ENCODE measurements at regions not wholly inside any gene's neighbourhood (a gene's known extent, or its start where the extent isn't known, plus 50 kb on each side); places are given as distances from the start of the nearest gene placed in this dataset.
"Not testable (repeated sequence)": the region's sequence is repeated elsewhere in the genome, so short reads cannot be mapped to it uniquely, and the experiment has no call there.

GRCh38 chr9:85208666-85209065 lies 533.1 kb downstream of the AGTPBP1 start:
- no peak for DNase-seq (ENCODE audit: low read depth in 3 of 3)

GRCh38 chr9:85204176-85204575 lies 534.6 kb downstream of the NTRK2 start:
- no peak for DNase-seq (ENCODE audit: low read depth in 3 of 3)

- DNase-seq (ENCODE audit: low read depth in 3 of 3): no peak
Measured at GRCh38 chr9:85202596-85202995, 533.1 kb downstream of the NTRK2 start.

- no peak for DNase-seq (ENCODE audit: low read depth in 3 of 3)
Measured at GRCh38 chr9:85200726-85201404, 531.3 kb downstream of the NTRK2 start.

- no peak for DNase-seq (ENCODE audit: low read depth in 3 of 3)
Measured at GRCh38 chr9:85199866-85200495, 530.5 kb downstream of the NTRK2 start.

- no peak for DNase-seq (ENCODE audit: low read depth in 3 of 3)
Measured at GRCh38 chr9:85192750-85193149, 523.2 kb downstream of the NTRK2 start.

- DNase-seq (ENCODE audit: low read depth in 3 of 3): no peak
Measured at GRCh38 chr9:85186218-85186585, 516.7 kb downstream of the NTRK2 start.

- no peak for DNase-seq (ENCODE audit: low read depth in 3 of 3)
Measured at GRCh38 chr9:85185486-85186217, 516.1 kb downstream of the NTRK2 start.

GRCh38 chr9:85182383-85182782 lies 512.9 kb downstream of the NTRK2 start:
- no peak for DNase-seq (ENCODE audit: low read depth in 3 of 3)

GRCh38 chr9:85178474-85178873 lies 508.9 kb downstream of the NTRK2 start:
- no peak for DNase-seq (ENCODE audit: low read depth in 3 of 3)

GRCh38 chr9:85173967-85174366 lies 504.4 kb downstream of the NTRK2 start:
- no peak for DNase-seq (ENCODE audit: low read depth in 3 of 3)

GRCh38 chr9:85172001-85172978 lies 502.8 kb downstream of the NTRK2 start:
- DNase-seq (ENCODE audit: low read depth in 3 of 3): no peak

GRCh38 chr9:85171163-85171562 lies 501.6 kb downstream of the NTRK2 start:
- no peak for DNase-seq (ENCODE audit: low read depth in 3 of 3)

GRCh38 chr9:85168412-85168811 lies 498.9 kb downstream of the NTRK2 start:
- DNase-seq (ENCODE audit: low read depth in 3 of 3): no peak

- no peak for DNase-seq (ENCODE audit: low read depth in 3 of 3)
Measured at GRCh38 chr9:85167146-85167545, 497.6 kb downstream of the NTRK2 start.

GRCh38 chr9:85163825-85164224 lies 494.3 kb downstream of the NTRK2 start:
- no peak for DNase-seq (ENCODE audit: low read depth in 3 of 3)

GRCh38 chr9:85163415-85163814 lies 493.9 kb downstream of the NTRK2 start:
- DNase-seq (ENCODE audit: low read depth in 3 of 3): no peak

- DNase-seq (ENCODE audit: low read depth in 3 of 3): no peak
Measured at GRCh38 chr9:85162822-85163221, 493.3 kb downstream of the NTRK2 start.

- DNase-seq (ENCODE audit: low read depth in 3 of 3): not testable (repeated sequence)
Measured at GRCh38 chr9:85160944-85161343, 491.4 kb downstream of the NTRK2 start.

GRCh38 chr9:85158512-85158911 lies 489.0 kb downstream of the NTRK2 start:
- no peak for DNase-seq (ENCODE audit: low read depth in 3 of 3)

- no peak for DNase-seq (ENCODE audit: low read depth in 3 of 3)
Measured at GRCh38 chr9:85157772-85158171, 488.2 kb downstream of the NTRK2 start.

- DNase-seq (ENCODE audit: low read depth in 3 of 3): no peak
Measured at GRCh38 chr9:85156652-85157051, 487.1 kb downstream of the NTRK2 start.
